ENCODE measurements at regions not wholly inside any gene's neighbourhood (a gene's known extent, or its start where the extent isn't known, plus 50 kb on each side); places are given as distances from the start of the nearest gene placed in this dataset.
"Not testable (repeated sequence)": the region's sequence is repeated elsewhere in the genome, so short reads cannot be mapped to it uniquely, and the experiment has no call there.

DNA sequence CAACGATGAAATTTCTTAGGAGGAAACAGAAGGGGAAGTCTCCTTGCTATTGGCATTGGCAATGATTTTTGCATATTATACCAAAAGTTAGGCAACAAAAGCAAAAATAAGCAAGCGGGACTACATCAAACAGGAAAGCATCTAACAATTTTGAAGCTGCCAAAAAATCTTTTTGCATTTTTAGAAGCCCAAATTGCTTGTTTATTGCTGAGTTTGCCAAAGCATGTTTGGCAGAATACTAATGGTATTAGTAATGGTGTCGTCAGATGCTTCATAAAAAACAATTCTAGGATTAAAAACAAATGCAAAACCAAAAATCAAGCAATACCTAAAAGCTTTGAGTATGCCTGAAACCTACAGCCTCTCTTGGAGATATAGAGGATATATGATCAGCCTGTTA, 80.0 kb downstream of the GALR1 start:
- DNase-seq: no peak

DNA sequence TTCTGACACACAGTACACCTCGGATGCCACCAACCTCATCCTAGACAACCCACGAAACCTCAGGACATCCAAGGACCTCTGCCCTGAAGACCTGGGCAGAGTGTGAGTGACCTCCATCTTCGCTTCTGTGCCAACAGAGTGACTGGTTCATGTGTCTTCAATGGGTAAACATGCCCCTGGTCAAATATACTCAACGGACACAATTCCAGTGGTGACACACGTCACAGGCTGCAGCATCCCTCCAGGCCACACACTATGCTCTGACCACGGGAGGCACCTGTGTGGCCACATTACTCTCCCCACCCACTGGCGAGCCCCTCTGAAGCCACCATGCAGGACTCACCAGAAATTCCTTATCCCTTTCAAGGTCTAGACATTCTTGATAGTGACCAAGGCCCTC, 85.2 kb downstream of the GALR1 start:
- DNase-seq: no peak

DNA sequence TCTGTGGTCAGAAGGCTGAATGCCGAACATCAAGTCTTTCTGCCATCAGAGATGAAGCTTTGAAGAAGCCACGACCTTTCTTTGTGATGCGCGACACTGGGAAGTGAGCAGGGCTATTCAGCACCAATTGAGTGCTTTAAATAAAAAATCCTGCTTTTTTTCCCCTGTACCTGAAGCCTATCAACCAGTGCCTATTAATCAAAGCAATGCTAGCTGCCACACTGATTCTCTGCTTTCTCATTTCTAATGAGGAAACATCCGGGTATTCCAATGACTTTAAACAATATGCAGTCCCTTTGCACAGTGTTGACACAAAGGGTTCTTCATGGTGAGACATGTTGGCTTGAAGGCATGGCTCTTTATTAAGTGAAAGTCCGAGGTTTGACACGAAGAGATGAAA, 88.0 kb downstream of the GALR1 start:
- DNase-seq: no peak

DNA sequence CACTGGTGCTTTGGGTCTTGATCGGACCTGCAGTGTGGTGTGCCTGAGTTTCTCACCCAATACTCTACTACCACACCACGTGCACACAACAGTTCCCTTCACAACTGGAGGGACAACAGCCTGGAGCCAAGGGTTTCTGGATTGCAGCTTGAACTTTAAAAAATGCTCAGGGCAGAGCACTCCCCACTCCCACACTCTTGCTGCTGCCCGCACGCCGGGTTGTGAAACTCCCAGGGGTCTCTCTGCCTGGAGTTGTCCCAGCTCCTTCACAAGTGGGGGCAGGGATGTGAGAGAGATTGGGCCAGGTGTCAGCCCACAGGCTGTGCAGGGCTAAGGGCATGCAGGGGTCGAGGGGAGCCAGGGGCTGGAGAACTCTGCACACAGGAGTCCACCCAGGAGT, 89.4 kb downstream of the GALR1 start:
- no peak for DNase-seq

DNA sequence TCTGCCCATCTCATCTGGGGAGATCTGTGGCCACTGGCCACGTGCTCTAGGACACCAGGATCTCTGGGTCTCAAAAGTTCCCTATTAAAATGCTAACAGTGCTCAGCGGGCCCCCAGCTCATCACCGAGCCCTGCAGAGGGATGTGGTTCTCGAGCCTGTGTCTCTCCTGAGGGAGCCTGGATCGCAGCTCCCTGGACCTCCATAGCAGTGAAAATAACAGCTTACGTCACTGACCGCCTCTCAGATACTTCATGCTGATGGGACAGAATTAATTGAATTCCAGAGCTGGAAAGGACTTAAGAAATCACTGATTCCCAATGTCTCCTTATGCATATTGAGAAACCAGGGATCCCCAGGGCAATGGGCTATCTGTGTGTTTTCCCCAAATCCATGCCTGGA, 90.0 kb downstream of the GALR1 start:
- DNase-seq: no peak

DNA sequence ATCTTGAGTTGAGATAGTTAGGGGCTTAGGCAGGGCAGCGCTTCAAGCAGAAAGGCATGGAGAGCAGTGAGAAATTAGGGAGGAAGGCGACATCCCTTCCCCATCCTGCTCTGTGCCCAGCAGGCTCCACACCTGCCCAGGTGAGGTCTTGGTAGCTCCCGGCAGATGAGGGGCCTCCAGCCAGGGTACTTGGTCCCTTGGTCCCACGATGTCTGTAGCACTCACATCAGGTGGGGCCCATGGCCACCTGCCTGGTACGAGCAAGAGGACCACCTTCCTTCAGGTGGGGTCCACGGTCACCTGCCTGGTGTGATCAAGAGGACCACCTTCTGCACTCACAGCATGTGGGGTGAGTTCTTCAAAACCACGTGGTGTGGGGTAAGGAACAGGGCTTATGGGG, 91.2 kb downstream of the GALR1 start:
- no peak for DNase-seq

DNA sequence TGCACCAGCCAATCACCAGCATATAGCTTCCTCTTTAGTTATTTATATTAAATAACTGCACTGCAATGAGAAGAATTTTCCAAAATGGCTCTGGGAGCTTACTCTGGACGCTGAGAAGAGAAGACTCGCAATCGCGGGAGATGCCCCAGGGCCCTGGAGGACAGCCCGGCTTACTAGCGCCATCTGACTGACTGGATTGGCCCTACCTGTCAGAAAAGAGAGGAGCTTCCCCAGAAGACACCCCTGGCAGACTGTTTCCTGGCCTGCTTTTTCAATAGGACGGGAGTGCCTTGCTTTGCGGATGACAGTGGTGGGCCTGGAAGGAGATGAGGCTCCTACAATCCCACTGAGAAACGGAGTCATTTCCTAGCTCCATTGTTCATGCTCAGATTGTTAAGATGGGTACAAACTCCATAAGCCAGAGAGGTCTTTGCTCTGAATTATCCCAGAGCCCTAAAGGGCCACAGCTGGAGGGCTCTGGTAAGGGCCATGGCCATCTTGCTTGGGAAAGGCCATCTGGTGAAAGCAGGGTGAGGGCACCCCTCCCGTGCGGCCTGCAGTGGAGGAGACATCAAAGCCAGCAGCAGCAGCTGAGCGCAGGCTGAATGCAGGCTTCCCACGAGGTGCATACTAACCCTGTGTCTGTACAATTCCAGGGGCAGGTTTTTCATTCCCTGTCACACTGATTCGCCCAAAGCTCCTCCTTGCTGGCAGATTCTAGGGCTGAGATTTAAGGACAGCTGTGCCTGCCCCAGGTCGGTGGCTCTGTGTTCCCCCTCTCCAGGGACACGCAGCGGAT, 92.1 kb downstream of the GALR1 start:
- no peak for DNase-seq

DNA sequence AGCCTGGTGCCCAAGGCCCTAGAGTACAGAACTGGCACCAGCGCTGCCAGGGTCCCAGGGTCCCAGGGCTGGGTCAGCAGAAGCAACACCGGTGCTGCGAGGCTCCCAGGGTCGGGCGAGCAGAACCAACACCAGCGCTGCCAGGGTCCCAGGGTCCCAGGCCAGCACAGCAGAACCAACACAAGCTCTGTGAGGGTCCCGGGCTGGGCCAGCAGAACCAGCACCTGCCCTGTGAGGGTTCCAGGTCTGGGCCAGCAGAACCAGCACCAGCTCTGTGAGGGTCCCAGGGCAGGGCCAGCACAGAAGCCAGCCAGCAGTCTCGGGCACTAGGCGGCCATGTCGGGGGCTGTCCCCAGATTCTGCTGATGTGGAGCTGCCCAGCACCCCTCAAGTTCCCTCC, 93.1 kb downstream of the GALR1 start:
- no peak for DNase-seq

DNA sequence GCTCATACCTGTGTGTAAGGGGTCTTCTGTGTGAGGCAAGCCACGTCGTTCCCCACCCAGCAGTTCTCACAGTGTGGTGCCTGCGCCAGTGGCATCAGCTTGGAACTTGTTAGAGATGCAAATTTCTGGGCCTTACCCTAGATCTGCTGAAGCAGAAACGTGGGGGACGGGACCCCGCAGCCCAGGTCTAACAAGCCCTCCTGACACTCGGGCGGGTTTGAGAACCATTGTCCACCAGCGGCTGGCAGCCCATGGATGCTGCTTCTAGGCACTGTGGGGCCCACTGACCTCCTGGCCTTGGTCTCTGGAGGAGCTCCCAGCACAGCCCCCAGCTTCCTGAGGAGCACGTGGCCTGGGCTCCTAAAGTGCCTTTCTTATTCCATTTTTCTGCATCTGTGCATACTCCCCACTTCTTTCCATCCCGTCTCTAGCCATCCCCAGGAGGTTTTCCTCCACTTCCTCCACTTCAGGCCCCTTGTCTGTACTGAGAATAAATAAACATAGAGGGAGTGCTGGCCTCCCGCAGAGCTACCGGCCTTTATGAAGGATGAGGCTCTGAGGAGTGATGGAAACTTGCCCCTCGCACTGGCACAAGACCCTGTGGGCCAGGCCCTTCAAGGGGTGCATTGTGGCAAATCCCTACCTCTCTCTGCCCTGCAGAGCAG, 94.3 kb downstream of the GALR1 start:
- DNase-seq: no peak

DNA sequence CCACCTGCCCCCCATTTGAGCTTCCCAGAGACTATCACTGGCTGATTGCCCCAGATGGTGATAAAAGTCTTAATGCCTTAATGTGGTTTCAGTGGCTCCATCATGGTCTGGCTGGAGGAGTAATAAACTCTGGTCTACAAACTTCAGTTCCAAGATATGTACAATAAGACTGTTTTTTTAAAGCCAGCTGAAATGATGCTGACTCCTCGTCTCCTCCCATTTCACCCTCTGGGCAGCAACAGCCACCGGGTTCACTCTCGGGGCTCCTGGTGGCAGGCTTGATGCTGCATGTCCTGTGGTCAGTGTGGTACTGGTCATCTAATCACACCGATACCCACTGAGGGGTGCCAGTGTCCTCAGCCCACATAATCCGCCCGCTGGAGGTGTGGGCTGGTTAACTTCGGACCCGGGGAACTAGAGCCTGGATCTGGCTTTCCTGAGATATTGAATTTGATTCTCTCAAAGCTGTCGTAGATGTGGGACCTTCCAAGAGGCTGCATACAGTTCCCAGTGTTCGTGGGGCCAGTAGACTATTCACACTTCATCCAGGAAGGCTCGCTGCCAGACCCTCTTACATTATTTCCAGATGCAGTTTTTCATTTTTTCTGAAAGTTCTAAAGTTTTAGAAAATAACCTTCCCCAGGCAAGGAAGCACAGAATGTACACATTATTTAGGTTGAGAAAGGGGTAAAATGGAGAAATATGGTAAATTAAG, 95.3 kb downstream of the GALR1 start:
- DNase-seq: no peak

DNA sequence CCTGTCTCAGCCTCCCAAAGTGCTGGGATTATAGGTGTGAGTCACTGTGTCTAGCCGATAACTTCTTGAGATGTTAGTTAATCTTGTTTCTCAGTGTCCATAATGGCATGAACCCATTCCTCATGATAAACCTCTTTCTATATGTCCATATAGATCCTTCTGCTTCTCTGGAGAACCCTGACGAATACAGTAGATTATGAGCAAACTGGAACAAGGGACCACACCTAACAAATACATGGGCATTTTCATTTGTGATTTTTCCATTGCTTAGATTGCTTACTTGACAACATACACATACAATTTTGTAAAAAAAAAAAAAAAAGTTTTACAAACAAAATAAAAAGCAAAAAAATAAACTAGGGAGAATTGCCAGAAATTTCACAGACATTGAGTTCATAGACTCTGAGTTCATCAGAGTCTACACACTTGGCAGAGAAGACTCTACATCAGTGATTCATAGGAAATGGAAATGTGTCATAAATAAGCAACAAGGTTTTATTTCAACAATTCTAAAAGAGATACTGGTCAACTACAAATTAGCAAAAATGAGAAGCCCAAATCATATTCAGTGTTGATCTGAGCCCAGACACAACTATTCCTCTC, 96.7 kb downstream of the GALR1 start:
- DNase-seq: no peak

DNA sequence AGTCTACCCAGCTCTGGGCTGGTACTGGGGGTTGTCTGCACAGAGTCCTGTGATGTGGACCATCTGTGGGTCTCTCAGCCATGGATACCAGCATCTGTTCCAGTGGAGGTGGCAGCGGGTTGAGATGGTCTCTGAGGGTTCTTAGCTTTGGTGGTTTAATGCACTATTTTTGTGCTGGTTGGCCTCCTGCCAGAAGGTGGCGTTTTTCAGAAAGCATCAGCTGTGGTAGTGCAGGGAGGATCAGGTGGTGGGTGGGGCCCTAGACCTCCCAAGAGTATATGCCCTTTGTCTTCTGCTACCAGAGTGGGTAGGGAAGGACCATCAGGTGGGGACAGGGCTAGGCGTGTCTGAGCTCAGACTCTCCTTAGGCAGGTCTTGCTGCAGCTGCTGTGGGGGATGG, 103.7 kb downstream of the GALR1 start:
- not testable (repeated sequence) for DNase-seq

DNA sequence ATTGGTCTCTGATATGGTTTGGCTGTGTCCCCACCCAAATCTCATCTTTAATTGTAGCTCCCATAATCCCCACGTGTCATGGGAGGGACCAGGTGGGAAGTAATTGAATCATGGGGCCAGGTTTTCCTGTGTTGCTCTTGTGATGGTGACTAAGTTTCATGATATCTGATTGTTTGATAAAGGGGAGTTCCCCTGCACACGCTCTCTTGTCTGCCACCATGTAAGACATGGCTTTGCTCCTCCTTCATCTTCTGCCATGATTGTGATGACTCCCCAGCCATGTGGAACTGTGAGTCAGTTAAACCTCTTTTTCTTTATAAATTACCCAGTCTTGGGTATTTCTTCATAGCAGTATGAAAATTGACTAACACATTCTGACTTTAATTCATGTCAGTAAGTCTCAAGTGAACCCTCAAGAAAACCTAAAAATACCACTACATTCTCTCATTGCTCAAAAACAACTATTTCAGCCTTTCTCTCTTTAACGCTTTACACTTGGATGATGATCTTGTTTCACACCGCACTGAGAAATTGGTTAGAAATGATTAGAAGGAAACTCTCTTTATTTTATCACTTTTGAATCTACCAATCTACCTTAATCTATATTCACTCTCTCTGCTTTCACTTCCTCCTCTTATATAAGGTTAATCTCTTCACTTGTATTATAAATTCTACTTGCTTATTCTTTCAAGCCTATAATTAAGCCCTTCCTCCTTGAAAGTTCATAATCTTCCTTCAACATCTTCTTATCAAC, 110.1 kb downstream of the GALR1 start:
- no peak for DNase-seq

DNA sequence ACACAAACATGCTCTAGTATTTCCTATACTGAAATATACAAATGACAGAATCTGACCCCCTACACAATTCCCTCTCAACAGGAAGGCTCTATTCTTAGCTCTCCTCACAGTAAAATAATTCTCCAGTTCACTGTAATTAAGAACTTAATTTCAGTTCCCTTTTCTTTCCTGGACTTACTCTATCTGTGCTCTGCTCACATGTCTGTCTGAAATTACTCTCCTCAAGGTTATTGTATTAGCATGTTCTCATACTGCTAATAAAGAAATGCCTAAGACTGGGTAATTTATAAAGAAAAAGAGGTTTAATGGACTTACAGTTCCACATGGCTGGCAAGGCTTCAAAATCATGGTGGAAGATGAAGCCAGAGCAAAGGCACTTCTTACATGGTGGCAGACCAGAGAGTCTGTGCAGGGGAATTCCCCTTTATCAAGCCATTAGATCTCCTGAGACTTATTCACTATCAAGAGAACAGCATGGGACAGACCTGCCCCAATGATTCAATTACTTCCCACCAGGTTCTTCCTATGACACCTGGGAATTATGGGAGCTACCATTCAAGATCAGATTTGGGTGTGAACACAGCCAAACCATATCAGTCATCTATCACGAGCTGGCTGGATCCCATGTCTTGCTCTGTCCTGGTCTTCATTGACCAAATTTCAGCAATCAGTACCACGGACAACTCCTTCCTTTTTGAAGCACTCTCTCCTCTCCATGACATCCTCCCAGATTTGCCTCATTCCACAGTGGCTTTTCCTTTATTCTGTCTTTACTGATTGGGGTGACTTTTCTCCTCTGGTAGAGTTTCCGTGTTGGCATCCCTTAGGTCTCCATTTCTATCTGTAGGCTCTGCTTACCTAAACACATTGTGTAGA, 110.9 kb downstream of the GALR1 start:
- no peak for DNase-seq

DNA sequence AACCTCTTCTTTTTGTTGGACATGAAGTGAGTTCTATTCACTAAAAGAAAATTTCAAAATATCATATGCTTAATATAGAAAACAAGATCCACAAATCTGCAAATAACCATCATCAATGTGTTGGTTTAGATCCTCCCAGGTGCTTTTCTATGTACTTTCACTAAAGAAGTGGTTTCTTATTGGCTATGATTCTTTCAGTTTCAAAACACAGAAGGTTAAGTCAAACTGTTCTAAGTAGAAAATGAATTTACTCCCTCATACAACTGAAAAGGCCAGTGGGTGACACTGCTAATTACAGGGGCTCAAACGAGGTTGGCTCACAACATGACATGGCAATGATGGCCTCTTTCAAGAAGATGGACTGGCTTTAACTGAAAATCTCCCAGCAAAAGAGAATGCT, 111.7 kb downstream of the GALR1 start:
- no peak for DNase-seq

DNA sequence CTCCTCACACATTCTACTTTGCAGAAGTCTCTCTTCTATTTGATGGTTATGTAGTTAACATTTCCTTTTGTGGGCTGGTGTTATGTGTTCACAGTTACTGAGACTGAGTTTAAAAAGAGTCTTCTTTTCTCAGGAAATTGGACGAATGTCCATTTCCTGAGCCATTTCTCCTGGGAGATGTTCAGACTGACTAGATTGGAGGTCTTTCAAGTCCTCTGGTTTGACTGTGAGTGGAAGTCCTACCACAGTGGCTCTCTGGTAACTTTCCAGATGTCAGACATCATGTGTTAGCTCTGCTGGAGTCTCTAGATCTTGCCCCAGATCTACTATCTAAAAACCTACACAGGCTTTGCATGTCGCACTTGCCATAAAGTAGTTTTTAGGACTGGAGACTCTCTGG, 116.0 kb downstream of the GALR1 start:
- DNase-seq: no peak

DNA sequence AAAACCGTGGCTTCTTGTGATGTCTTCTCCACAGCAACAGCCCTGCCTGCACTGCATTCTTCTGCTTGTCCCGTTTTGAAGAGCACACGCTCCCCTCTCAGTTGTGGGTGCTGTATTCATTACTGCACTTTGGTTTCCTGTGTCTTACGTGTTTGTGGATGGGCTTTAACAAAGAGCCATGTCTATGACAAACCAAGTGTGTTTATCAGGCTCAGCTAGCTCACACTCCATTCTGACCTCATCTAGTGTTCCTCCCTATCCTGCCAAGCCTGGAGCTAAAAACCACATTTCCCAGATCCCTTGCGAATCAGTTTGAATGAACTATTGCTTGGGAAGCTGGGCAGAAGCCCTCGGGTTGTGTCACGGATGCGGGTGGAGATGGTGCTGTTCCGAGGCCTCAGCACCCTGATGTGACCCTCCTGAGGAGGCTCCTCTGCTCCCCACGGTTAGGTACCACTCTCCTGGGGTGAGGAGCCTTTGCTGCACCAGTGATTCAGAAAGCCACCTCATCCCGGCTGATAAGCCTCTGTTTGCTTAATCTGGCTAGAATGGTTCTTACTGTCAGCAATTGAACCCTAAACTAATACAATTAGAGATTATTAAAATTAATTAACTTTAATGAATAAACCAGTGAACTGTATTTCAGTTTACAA, 116.5 kb downstream of the GALR1 start:
- DNase-seq: no peak

DNA sequence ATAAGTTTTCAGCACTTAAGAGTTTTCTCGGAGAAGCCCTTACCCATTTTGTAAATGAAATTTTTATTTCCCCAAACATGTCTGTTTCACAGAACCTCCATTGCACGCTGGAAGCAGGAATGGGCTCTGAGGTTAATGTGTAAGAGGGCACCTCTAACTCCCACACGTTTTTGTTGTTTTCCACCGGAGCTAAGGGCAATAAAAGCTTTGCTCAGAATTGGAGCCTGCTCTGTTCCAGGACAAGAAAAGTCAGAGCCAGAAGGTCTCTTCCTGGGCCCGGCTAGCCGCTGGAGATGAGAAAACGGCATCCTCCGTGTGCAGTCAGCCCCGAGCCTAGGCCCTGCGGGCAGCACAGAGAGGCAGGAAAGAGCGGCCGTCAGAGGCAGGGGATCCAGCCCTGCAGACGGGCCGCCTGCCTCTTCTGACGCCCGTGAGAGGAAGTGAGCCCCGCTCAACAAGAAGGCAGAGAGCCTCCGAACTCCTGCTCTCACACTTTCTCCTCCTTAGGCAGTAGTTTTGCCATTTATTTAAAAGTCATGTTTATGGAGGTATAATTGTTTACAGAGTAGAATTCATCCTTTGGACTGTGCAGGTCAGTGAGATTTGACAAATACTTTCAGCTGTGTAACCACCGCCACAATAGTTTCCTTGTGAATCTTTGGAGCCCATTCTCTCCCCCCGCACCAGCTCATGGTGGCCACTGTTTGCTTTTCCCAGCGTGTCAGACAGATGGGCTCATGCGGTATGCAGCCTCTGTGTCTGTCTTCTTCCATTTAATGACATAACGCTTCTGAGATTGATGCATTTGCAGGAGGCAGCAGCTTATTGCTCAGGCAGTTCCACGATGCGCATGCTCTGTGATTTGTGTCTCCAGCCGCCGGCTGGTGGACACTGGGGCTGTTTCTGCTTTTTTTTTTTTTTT, 117.3 kb downstream of the GALR1 start:
- DNase-seq: no peak

DNA sequence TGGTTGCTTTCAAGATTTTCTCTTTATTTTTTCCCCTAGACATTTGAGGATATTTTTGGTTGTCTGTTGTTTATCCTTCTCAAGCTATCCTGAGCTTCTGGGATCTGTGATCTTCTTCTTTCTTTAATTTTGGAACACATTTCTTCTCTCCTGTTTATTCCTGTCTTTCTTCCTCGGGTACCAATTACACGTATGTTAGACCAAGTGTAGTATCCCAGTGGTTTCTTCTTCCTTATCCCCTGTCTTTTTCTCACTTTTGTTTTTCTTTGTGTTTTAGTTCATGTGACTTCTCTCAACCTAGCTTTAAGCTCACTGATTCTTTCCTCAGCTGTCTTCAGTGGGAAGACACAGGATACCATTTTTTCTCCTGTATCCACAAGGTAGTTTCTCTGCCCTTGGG, 120.0 kb downstream of the GALR1 start:
- no peak for DNase-seq
